A549 (cell line): ENCODE measurements at regions not wholly inside any gene's neighbourhood (a gene's known extent, or its start where the extent isn't known, plus 50 kb on each side); places are given as distances from the start of the nearest gene placed in this dataset.

Experiments used
- ATAC-seq, 2 experiments: fragments of 200-7000 bp in 1 of 2; fragments of >200 bp in 1 of 2; cut with Nextera tagmentation in 1 of 2; cut with Tn5 transposase in 1 of 2; 3 replicates each; pipeline versions ENCODE4 v1.8.0 to v1.9.1; 2018 to 2020; ENCODE audit warnings: mild to moderate bottlenecking in 1 of 2, moderate library complexity in 1 of 2
- CTCF ChIA-PET: fragments of 300-600 bp; sonication (Branson Sonifier 250); formaldehyde crosslinking; extraction: SDS; loops from one replicate; lab custom pipeline; 2021; ENCODE audit warnings: antibody characterized with exemption, inconsistent platforms; lab: Yijun Ruan, JAX
- POLR2A ChIA-PET: fragments of 350-600 bp; formaldehyde crosslinking; extraction: SDS; loops from one replicate; lab custom pipeline; 2021; ENCODE audit warnings: antibody characterized with exemption, inconsistent platforms; lab: Yijun Ruan, JAX
- DNase-seq, 2 experiments: peaks; one replicate each; pipeline versions ENCODE4 v3.0.0 to v3.0.0-alpha.2; 2011 to 2016; ENCODE audit warnings: low read depth in 1 of 2, low spot score in 1 of 2
- FAIRE-seq: peaks from 2 replicates; lab custom pipeline; 2011; peaks lifted over from hg19 to GRCh38; lab: Jason Lieb, UNC
- H3K27ac ChIP-seq, 2 experiments: fragments of >200 bp; sonication (Bioruptor Twin); formaldehyde crosslinking; 3 replicates each; pipeline ENCODE4 v1.5.1; 2016 to 2017
- H3K4me1 ChIP-seq: fragments of >200 bp; sonication (Bioruptor Twin); formaldehyde crosslinking; 3 replicates; pipeline ENCODE4 v1.6.1; 2016
- H3K4me2 ChIP-seq: fragments of >200 bp; sonication (Bioruptor Twin); formaldehyde crosslinking; 3 replicates; pipeline ENCODE4 v1.6.1; 2016
- H3K4me3 ChIP-seq: fragments of >200 bp; sonication (Bioruptor Twin); formaldehyde crosslinking; 3 replicates; pipeline ENCODE4 v1.5.1; 2016
- H3K9me3 ChIP-seq: fragments of >200 bp; sonication (Bioruptor Twin); formaldehyde crosslinking; 3 replicates; pipeline ENCODE4 v1.6.1; 2016
- CBX8 ChIP-seq: fragments of 200-600 bp; sonication (generic); IDR thresholded peaks from 2 replicates; pipeline ENCODE4 v1.6.1; 2016
- CHD4 ChIP-seq: fragments of 200-600 bp; sonication (generic); IDR thresholded peaks from 2 replicates; pipeline ENCODE4 v1.6.1; 2016; ENCODE audit warnings: antibody characterized with exemption, mild to moderate bottlenecking, borderline replicate concordance
- CTCF ChIP-seq: fragments of >200 bp; sonication (Bioruptor Twin); formaldehyde crosslinking; IDR thresholded peaks from 3 replicates; pipeline ENCODE4 v1.5.1; 2016
- EHF ChIP-seq: fragments of 250-450 bp; sonication (Bioruptor Pico); IDR thresholded peaks from 2 replicates; pipeline ENCODE4 v1.5.0; 2020; ENCODE audit warnings: mild to moderate bottlenecking
- ELK1 ChIP-seq: fragments of 150-350 bp; IDR thresholded peaks from 2 replicates; pipeline ENCODE4 v1.6.1; 2014; ENCODE audit warnings: low read depth, mild to moderate bottlenecking, low read length
- EP300 ChIP-seq, 2 experiments: fragments of >200 bp; sonication (Bioruptor Twin); formaldehyde crosslinking; IDR thresholded peaks; 2 replicates in 1 of 2; 3 replicates in 1 of 2; pipeline ENCODE4 v1.6.1; 2016 to 2017
- FOSB ChIP-seq: fragments of 250-450 bp; sonication (Bioruptor Pico); IDR thresholded peaks from 2 replicates; pipeline ENCODE4 v1.5.0; 2020; ENCODE audit warnings: mild to moderate bottlenecking, moderate library complexity
- HDAC2 ChIP-seq: fragments of 200-600 bp; sonication (generic); IDR thresholded peaks from 2 replicates; pipeline ENCODE4 v1.6.1; 2016
- HEYL ChIP-seq: fragments of 250-450 bp; sonication (Bioruptor Pico); IDR thresholded peaks from 2 replicates; pipeline ENCODE4 v1.8.0; 2021; ENCODE audit warnings: mild to moderate bottlenecking, moderate library complexity
- HOXB13 ChIP-seq: fragments of 250-450 bp; sonication (Bioruptor Pico); IDR thresholded peaks from 2 replicates; pipeline ENCODE4 v1.5.0; 2020; ENCODE audit warnings: low read depth, mild to moderate bottlenecking, moderate library complexity
- HOXB5 ChIP-seq: fragments of 250-450 bp; sonication (Bioruptor Pico); IDR thresholded peaks from 2 replicates; pipeline ENCODE4 v1.5.0; 2020; ENCODE audit warnings: mild to moderate bottlenecking, moderate library complexity
- JUN ChIP-seq, 2 experiments: fragments of >200 bp; sonication (Bioruptor Twin); formaldehyde crosslinking; IDR thresholded peaks; 2 replicates in 1 of 2; 3 replicates in 1 of 2; pipeline ENCODE4 v1.6.1; 2016 to 2017
- MAFK ChIP-seq: fragments of 450-650 bp; IDR thresholded peaks from 2 replicates; pipeline ENCODE4 v1.6.1; 2014; ENCODE audit not compliant: partially characterized antibody
- NFE2L2 ChIP-seq: fragments of 150-350 bp; conservative IDR thresholded peaks from 2 replicates; pipeline ENCODE4 v1.6.1; 2014; ENCODE audit warnings: low read length
- NPAS2 ChIP-seq: fragments of 250-450 bp; sonication (Bioruptor Pico); IDR thresholded peaks from 2 replicates; pipeline ENCODE4 v1.8.0; 2022; ENCODE audit warnings: mild to moderate bottlenecking, moderate library complexity, borderline replicate concordance
- POLR2AphosphoS2 ChIP-seq: conservative IDR thresholded peaks from 2 replicates; pipeline ENCODE4 v1.6.1; 2012; ENCODE audit warnings: low read length, improper control_type of control experiment, inconsistent platforms
- RCOR1 ChIP-seq: fragments of 150-350 bp; IDR thresholded peaks from 2 replicates; pipeline ENCODE4 v1.6.1; 2014; ENCODE audit warnings: antibody characterized with exemption, low read length, low read depth
- RNF2 ChIP-seq: fragments of 200-600 bp; sonication (generic); IDR thresholded peaks from 2 replicates; pipeline ENCODE4 v1.6.1; 2016; ENCODE audit warnings: low read depth, mild to moderate bottlenecking, antibody characterized with exemption, moderate library complexity, borderline replicate concordance
- TFCP2L1 ChIP-seq: fragments of 250-450 bp; sonication (Bioruptor Pico); IDR thresholded peaks from 2 replicates; pipeline ENCODE4 v1.5.0; 2021; ENCODE audit warnings: mild to moderate bottlenecking
- ZC3H11A ChIP-seq: fragments of 450-650 bp; IDR thresholded peaks from 2 replicates; pipeline ENCODE4 v1.6.1; 2014; ENCODE audit warnings: antibody characterized with exemption, mild to moderate bottlenecking
- ZSCAN20 ChIP-seq: fragments of 250-450 bp; sonication (Bioruptor Pico); IDR thresholded peaks from 2 replicates; pipeline ENCODE4 v1.8.0; 2022; ENCODE audit warnings: mild to moderate bottlenecking, moderate library complexity
- WGBS: methylation state at CpG from one replicate; pipeline ENCODE4 v1.1.6; 2017; ENCODE audit errors: missing lambda C conversion rate; 5-methylcytosine and 5-hydroxymethylcytosine counted together
- TF ChIP-seq, protein P1 (sequence below): fragments of >200 bp; sonication (Bioruptor Twin); formaldehyde crosslinking; IDR thresholded peaks from 3 replicates; pipeline ENCODE4 v1.6.1; 2016
- TF ChIP-seq, protein P2 (sequence below): IDR thresholded peaks from 2 replicates; pipeline ENCODE4 v1.6.1; 2012
- TF ChIP-seq, protein P3 (sequence below): fragments of >200 bp; sonication (Bioruptor Twin); formaldehyde crosslinking; IDR thresholded peaks from 2 replicates; pipeline ENCODE4 v1.6.1; 2016

GRCh38 chr20:22093122-22093521, 387.7 kb downstream of the PAX1 start:
- no peak for DNase-seq
- CTCF ChIA-PET = no interaction called here
- Histone ChIP-seq H3K4me1 (no peaks in the 10 kb centered on the region), H3K9me3 (peaks cover 9% of the 10 kb centered on the region; the same call in 2 of the 3 replicates), H3K27ac (no peak overlapping the region), H3K4me2 (no peak overlapping the region), H3K4me3 (no peak overlapping the region)
- TF ChIP-seq ZC3H11A (no peak), FOSB (no peak), CBX8 (no peak), HOXB5 (CRISPR knock-in tag) (no peak), MAFK (no peak), NFE2L2 (no peak), JUN (IDR thresholded peaks at IDR 0.05) (no peak), HEYL (CRISPR knock-in tag) (no peak), HDAC2 (no peak), EP300 (IDR thresholded peaks at IDR 0.05) (no peak), EHF (CRISPR knock-in tag) (no peak), POLR2AphosphoS2 (no peak), HOXB13 (no peak), ELK1 (no peak), RCOR1 (no peak)
- TF ChIP-seq, protein P1, sequence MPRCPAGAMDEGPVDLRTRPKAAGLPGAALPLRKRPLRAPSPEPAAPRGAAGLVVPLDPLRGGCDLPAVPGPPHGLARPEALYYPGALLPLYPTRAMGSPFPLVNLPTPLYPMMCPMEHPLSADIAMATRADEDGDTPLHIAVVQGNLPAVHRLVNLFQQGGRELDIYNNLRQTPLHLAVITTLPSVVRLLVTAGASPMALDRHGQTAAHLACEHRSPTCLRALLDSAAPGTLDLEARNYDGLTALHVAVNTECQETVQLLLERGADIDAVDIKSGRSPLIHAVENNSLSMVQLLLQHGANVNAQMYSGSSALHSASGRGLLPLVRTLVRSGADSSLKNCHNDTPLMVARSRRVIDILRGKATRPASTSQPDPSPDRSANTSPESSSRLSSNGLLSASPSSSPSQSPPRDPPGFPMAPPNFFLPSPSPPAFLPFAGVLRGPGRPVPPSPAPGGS = no peak
- POLR2A ChIA-PET = no interaction called here
- no peak for FAIRE-seq
- no peak for ATAC-seq
- WGBS = 2% methylated on average over 1 of the region's 1 CpG

DNA sequence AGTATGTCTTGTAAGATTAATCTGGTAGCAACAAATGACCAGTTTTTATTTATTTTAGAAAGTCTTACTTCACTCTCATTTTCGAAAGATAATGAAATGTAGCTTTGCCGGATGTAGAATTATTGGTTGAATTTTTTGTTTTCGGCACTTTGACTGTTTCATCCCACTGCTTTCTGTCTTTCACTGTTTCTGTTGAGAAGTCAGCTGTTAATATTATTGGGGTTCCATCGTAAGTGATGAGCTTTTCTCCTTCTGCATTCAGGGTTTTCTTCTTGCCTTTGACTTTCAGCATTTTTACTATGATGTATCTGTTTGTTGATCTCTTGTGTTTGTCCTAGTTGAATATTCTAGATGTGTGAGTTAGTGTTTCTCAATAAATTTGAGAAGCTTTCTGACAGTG, 383.4 kb downstream of the PAX1 start:
- ATAC-seq (no peak), DNase-seq (no peak), FAIRE-seq (no peak)
- no peak overlapping the region for H3K4me2 ChIP-seq
- WGBS = 27% methylated on average over 4 of the region's 4 CpGs
- H3K27ac ChIP-seq = no peak overlapping the region
- H3K9me3 ChIP-seq = peaks cover 9% of the 10 kb centered on the region; the same call in 2 of the 3 replicates
- H3K4me1 ChIP-seq = no peaks in the 10 kb centered on the region
- CTCF ChIA-PET = interaction anchor here (0.8 kb wide), 1 partner anchor 280 kb away, joined by 3 read pairs; no protein-coding TSS in a partner anchor
- TF ChIP-seq NPAS2 (CRISPR knock-in tag) (no peak), RNF2 (no peak), TFCP2L1 (CRISPR knock-in tag) (no peak), CHD4 (no peak), HDAC2 (no peak), POLR2AphosphoS2 (no peak), CTCF (no peak), ZSCAN20 (CRISPR knock-in tag) (no peak)
- TF ChIP-seq, protein P2, sequence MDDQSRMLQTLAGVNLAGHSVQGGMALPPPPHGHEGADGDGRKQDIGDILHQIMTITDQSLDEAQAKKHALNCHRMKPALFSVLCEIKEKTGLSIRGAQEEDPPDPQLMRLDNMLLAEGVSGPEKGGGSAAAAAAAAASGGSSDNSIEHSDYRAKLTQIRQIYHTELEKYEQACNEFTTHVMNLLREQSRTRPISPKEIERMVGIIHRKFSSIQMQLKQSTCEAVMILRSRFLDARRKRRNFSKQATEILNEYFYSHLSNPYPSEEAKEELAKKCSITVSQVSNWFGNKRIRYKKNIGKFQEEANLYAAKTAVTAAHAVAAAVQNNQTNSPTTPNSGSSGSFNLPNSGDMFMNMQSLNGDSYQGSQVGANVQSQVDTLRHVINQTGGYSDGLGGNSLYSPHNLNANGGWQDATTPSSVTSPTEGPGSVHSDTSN = no peak
- TF ChIP-seq, protein P3, sequence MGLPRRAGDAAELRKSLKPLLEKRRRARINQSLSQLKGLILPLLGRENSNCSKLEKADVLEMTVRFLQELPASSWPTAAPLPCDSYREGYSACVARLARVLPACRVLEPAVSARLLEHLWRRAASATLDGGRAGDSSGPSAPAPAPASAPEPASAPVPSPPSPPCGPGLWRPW = no peak
- POLR2A ChIA-PET = no interaction called here
- no peak overlapping the region for H3K4me3 ChIP-seq
